ENCODE measurements at regions not wholly inside any gene's neighbourhood (a gene's known extent, or its start where the extent isn't known, plus 50 kb on each side); places are given as distances from the start of the nearest gene placed in this dataset.

GRCh38 chr10:131448171-131448570 is 136.7 kb upstream of the TCERG1L start:
- no peaks in the 10 kb centered on the region for H3K9me3 Mint-ChIP-seq
- H3K27ac Mint-ChIP-seq: no peak overlapping the region
- H3K4me1 Mint-ChIP-seq (ENCODE audit: low read depth): no peaks in the 10 kb centered on the region
- H3K27me3 Mint-ChIP-seq: peaks cover 11% of the 10 kb centered on the region
- H3K4me3 Mint-ChIP-seq: no peak overlapping the region
- H3K36me3 Mint-ChIP-seq (ENCODE audit: low read depth): no peaks in the 10 kb centered on the region

GRCh38 chr10:131448883-131449282 is 137.4 kb upstream of the TCERG1L start:
- H3K9me3 Mint-ChIP-seq: no peaks in the 10 kb centered on the region
- no peak overlapping the region for H3K4me3 Mint-ChIP-seq
- H3K4me1 Mint-ChIP-seq (ENCODE audit: low read depth): no peaks in the 10 kb centered on the region
- H3K27me3 Mint-ChIP-seq: peaks cover 12% of the 10 kb centered on the region
- H3K36me3 Mint-ChIP-seq (ENCODE audit: low read depth): no peaks in the 10 kb centered on the region
- no peak overlapping the region for H3K27ac Mint-ChIP-seq

GRCh38 chr10:131450216-131450765 is 138.8 kb upstream of the TCERG1L start:
- H3K9me3 Mint-ChIP-seq: no peaks in the 10 kb centered on the region
- H3K4me1 Mint-ChIP-seq (ENCODE audit: low read depth): no peaks in the 10 kb centered on the region
- no peak overlapping the region for H3K4me3 Mint-ChIP-seq
- H3K36me3 Mint-ChIP-seq (ENCODE audit: low read depth): no peaks in the 10 kb centered on the region
- H3K27ac Mint-ChIP-seq: no peak overlapping the region
- peaks cover 15% of the 10 kb centered on the region for H3K27me3 Mint-ChIP-seq

- Mint-ChIP-seq H3K27ac (no peak overlapping the region), H3K4me3 (no peak overlapping the region), H3K9me3 (no peaks in the 10 kb centered on the region), H3K4me1 (ENCODE audit: low read depth) (no peaks in the 10 kb centered on the region), H3K27me3 (peaks cover 15% of the 10 kb centered on the region), H3K36me3 (ENCODE audit: low read depth) (no peaks in the 10 kb centered on the region)
Measured at GRCh38 chr10:131451407-131452015, 140.0 kb upstream of the TCERG1L start.

GRCh38 chr10:131452926-131453720 is 141.6 kb upstream of the TCERG1L start:
- Mint-ChIP-seq H3K9me3 (no peaks in the 10 kb centered on the region), H3K27ac (no peak overlapping the region), H3K27me3 (peaks cover 15% of the 10 kb centered on the region), H3K36me3 (ENCODE audit: low read depth) (no peaks in the 10 kb centered on the region), H3K4me3 (no peak overlapping the region), H3K4me1 (ENCODE audit: low read depth) (no peaks in the 10 kb centered on the region)

- Mint-ChIP-seq H3K4me1 (ENCODE audit: low read depth) (no peaks in the 10 kb centered on the region), H3K4me3 (no peak overlapping the region), H3K36me3 (ENCODE audit: low read depth) (no peaks in the 10 kb centered on the region), H3K27ac (no peak overlapping the region), H3K27me3 (peaks cover 15% of the 10 kb centered on the region), H3K9me3 (no peaks in the 10 kb centered on the region)
Measured at GRCh38 chr10:131453721-131454634, 142.5 kb upstream of the TCERG1L start.

GRCh38 chr10:131456411-131456810 is 144.9 kb upstream of the TCERG1L start:
- no peaks in the 10 kb centered on the region for H3K36me3 Mint-ChIP-seq (ENCODE audit: low read depth)
- H3K27me3 Mint-ChIP-seq: peaks cover 15% of the 10 kb centered on the region
- no peaks in the 10 kb centered on the region for H3K4me1 Mint-ChIP-seq (ENCODE audit: low read depth)
- no peak overlapping the region for H3K4me3 Mint-ChIP-seq
- H3K9me3 Mint-ChIP-seq: no peaks in the 10 kb centered on the region
- no peak overlapping the region for H3K27ac Mint-ChIP-seq

- H3K4me3 Mint-ChIP-seq: no peak overlapping the region
- no peaks in the 10 kb centered on the region for H3K36me3 Mint-ChIP-seq (ENCODE audit: low read depth)
- peaks cover 4% of the 10 kb centered on the region for H3K9me3 Mint-ChIP-seq
- H3K27me3 Mint-ChIP-seq: peaks cover 5% of the 10 kb centered on the region
- no peak overlapping the region for H3K27ac Mint-ChIP-seq
- no peaks in the 10 kb centered on the region for H3K4me1 Mint-ChIP-seq (ENCODE audit: low read depth)
Measured at GRCh38 chr10:131461093-131461492, 149.6 kb upstream of the TCERG1L start.

- Mint-ChIP-seq H3K27ac (no peak overlapping the region), H3K27me3 (peaks cover 10% of the 10 kb centered on the region), H3K4me3 (no peak overlapping the region), H3K4me1 (ENCODE audit: low read depth) (no peaks in the 10 kb centered on the region), H3K9me3 (peaks cover 4% of the 10 kb centered on the region), H3K36me3 (ENCODE audit: low read depth) (no peaks in the 10 kb centered on the region)
Measured at GRCh38 chr10:131464789-131465188, 153.3 kb upstream of the TCERG1L start.

- no peaks in the 10 kb centered on the region for H3K4me1 Mint-ChIP-seq (ENCODE audit: low read depth)
- peaks cover 13% of the 10 kb centered on the region for H3K27me3 Mint-ChIP-seq
- H3K4me3 Mint-ChIP-seq: no peak overlapping the region
- no peaks in the 10 kb centered on the region for H3K36me3 Mint-ChIP-seq (ENCODE audit: low read depth)
- H3K27ac Mint-ChIP-seq: no peak overlapping the region
- peaks cover 4% of the 10 kb centered on the region for H3K9me3 Mint-ChIP-seq
Measured at GRCh38 chr10:131469551-131469950, 158.0 kb upstream of the TCERG1L start.

- H3K27ac Mint-ChIP-seq: no peak overlapping the region
- H3K27me3 Mint-ChIP-seq: peaks cover 7% of the 10 kb centered on the region
- H3K4me3 Mint-ChIP-seq: no peak overlapping the region
Measured at GRCh38 chr10:131473645-131474044, 162.1 kb upstream of the TCERG1L start.

GRCh38 chr10:131474416-131474815 is 162.9 kb upstream of the TCERG1L start:
- Mint-ChIP-seq H3K4me3 (no peak overlapping the region), H3K27me3 (peaks cover 7% of the 10 kb centered on the region), H3K27ac (no peak overlapping the region), H3K9me3 (no peaks in the 10 kb centered on the region), H3K4me1 (ENCODE audit: low read depth) (no peaks in the 10 kb centered on the region), H3K36me3 (ENCODE audit: low read depth) (no peaks in the 10 kb centered on the region)

More at GRCh38 chr10:131473645-131474044, 162.1 kb upstream of the TCERG1L start:
- no peaks in the 10 kb centered on the region for H3K4me1 Mint-ChIP-seq (ENCODE audit: low read depth)
- H3K9me3 Mint-ChIP-seq: no peaks in the 10 kb centered on the region
- no peaks in the 10 kb centered on the region for H3K36me3 Mint-ChIP-seq (ENCODE audit: low read depth)

- H3K9me3 Mint-ChIP-seq: no peaks in the 10 kb centered on the region
- peaks cover 7% of the 10 kb centered on the region for H3K27me3 Mint-ChIP-seq
- H3K27ac Mint-ChIP-seq: no peak overlapping the region
- H3K4me1 Mint-ChIP-seq (ENCODE audit: low read depth): no peaks in the 10 kb centered on the region
- H3K4me3 Mint-ChIP-seq: no peak overlapping the region
- H3K36me3 Mint-ChIP-seq (ENCODE audit: low read depth): no peaks in the 10 kb centered on the region
Measured at GRCh38 chr10:131475043-131475442, 163.5 kb upstream of the TCERG1L start.

- peaks cover 10% of the 10 kb centered on the region for H3K27me3 Mint-ChIP-seq
- H3K4me1 Mint-ChIP-seq (ENCODE audit: low read depth): no peaks in the 10 kb centered on the region
- no peak overlapping the region for H3K27ac Mint-ChIP-seq
- H3K9me3 Mint-ChIP-seq: no peaks in the 10 kb centered on the region
- no peak overlapping the region for H3K4me3 Mint-ChIP-seq
- no peaks in the 10 kb centered on the region for H3K36me3 Mint-ChIP-seq (ENCODE audit: low read depth)
Measured at GRCh38 chr10:131475803-131476202, 164.3 kb upstream of the TCERG1L start.
